Forelimb muscle (tissue), 1 donor: ENCODE measurements at regions not wholly inside any gene's neighbourhood (a gene's known extent, or its start where the extent isn't known, plus 50 kb on each side); places are given as distances from the start of the nearest gene placed in this dataset.

Source experiments
- DNase-seq: peaks from one replicate; pipeline ENCODE4 v3.0.0-alpha.2; 2013; ENCODE audit warnings: low read depth

GRCh38 chr5:26674846-26675245 is 363.5 kb downstream of the CDH9 start:
- DNase-seq: no peak

DNA sequence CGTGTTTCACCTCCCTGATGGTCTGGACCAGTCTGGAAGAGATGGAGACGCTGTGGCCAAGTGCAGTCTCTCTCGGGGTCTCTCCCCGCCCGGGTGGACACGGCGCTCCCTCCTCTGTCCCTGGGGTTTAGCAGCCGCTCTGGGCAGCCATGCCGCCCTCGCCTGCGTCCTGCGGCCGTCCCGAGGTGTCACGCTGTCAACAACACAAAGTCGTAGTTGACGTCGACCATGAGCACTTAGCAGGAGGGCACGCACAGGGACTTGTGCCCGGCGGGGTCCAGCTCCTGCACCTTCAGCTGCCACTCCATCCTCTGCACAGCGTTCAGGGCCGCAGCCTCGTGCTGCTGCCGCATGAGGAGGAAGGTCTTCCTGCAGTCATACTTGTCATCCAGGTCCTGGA is 368.9 kb downstream of the CDH9 start:
- no peak for DNase-seq

DNA sequence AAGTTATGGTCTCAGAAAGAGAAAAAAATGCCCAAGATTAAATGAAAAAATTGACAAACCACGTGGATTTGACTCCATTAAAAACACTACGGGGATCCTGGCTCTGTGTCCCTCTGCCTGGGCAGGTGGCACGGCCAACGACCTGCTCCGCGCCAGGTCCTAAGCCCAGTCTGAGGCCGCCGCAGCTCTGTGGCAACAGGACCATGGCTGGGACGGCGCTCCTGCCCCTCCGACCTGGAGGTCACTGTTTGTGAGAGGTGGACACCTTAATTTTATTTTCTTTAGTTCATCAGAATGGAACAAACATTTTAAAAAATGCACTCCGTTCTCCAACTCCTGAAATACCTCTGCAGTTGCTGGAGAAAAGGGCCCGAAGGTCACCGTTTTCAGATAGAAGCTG is 369.4 kb downstream of the CDH9 start:
- no peak for DNase-seq

DNA sequence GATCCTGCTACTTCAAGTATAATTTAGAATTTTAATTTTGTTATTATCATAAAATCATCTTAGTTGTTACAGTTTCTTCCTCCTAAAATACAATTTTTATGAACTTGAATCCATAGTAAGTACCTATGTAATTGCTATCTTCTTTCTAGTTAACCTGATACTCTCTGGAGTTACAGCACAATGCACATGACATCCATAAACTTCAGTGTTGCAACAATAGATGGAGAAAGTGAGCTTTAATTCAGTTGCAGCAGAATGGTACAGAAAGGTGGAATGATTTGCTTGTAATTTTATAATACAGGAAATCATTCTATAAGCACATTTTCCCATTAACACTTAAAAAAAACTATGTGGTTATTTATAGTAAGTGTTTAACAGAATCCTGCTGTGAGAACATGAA is 372.0 kb downstream of the CDH9 start:
- no peak for DNase-seq

DNA sequence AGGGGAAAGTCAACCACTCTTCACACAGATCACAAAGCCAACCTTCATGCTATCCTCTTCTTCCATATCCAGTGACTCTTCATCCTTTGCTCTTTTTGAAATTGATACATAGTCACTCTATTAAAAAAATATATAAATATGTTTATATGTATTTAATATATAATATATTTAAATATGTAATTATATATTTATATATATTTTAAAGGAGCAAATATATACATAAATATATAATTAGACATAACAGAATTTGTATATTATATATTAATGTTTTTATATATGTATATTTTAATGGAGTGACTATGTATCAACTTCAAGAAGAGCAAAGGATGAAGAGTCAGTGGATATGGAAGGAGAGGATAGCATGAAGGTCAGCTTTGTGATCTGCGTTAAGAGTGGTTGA is 374.9 kb downstream of the CDH9 start:
- no peak for DNase-seq

GRCh38 chr5:26662806-26663360 is 375.5 kb downstream of the CDH9 start:
- DNase-seq: no peak

GRCh38 chr5:26660116-26660515 is 378.3 kb downstream of the CDH9 start:
- DNase-seq: no peak

- no peak for DNase-seq
Measured at GRCh38 chr5:26649000-26649399, 389.4 kb downstream of the CDH9 start.

DNA sequence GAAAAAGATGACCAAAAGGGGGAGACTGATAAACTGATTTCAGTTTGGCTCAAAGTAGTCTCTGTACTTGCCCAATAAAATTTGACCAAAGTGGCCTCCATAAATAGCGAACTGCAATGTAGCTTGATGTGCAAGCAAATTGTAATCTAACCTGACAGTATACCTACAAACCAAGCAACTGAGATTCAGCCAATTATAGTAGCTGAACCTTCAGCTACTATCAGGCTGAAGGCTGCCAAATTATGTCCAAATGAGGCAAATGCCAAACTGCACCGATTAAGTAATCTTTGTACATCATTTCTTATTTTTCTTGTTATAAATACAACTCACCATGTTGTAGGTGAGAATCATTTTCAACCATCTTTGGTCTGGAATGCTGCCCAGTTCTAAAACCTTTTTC is 390.6 kb downstream of the CDH9 start:
- DNase-seq: no peak

- DNase-seq: no peak
Measured at GRCh38 chr5:26645659-26646058, 392.7 kb downstream of the CDH9 start.

GRCh38 chr5:26641492-26641891 is 396.9 kb downstream of the CDH9 start:
- DNase-seq: no peak

DNA sequence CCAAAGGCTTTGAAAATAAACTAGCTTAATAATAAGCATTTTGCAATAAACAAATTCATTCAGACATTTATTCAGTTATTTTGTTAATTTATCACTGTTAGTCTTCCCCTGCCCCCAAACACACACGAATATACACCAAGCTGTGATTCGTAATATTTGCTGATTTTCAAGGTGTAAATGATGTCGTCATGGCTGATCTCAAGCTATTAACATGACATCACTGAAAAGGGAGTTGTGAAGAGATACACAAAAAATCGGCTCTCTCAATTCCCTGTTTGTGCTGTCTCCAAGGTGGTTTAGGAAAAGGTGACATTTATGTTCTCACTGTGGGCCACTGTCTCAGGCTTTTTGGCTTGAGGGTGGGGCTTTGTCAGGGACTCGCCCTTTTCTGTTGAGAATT is 413.3 kb downstream of the CDH9 start:
- no peak for DNase-seq

DNA sequence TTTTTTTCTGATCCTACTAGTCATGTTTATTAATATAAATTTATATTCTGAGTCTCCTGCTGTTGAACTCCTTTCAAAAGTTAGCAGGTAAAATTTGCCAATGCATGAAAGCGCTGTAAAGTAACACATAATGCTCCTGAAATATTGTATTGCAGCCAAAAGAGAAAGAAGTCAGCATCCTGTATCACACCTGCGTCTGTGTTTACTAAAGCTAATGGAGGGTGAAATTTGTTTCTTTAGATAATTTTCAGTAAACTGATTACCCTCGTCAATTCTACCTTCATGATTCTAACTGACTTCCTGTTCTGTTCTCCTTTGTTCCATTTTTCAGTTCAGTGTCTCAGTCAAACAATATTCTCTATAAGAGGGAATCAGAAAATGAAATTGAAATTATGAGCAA is 415.4 kb downstream of the CDH9 start:
- DNase-seq: no peak

DNA sequence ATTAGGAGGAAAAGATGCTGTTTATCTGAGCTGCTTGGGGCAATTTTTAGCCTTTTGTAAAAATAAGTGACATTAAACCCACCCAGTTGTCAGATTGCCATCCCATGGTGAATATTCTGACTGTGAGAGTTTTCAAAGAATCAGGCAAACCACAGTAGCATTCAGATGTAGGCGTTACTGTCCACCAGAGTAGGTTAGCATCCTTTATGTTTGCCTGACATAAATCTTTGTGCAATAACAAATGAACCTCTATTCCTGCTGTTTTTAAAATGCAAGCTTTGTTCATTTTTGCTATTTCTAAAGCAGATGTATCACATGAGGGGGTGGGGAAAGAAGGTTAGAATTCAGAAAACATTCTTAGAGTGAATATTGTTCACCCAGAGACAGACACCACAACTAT is 427.8 kb downstream of the CDH9 start:
- DNase-seq: no peak

- DNase-seq: no peak
Measured at GRCh38 chr5:26601563-26601962, 436.8 kb downstream of the CDH9 start.

DNA sequence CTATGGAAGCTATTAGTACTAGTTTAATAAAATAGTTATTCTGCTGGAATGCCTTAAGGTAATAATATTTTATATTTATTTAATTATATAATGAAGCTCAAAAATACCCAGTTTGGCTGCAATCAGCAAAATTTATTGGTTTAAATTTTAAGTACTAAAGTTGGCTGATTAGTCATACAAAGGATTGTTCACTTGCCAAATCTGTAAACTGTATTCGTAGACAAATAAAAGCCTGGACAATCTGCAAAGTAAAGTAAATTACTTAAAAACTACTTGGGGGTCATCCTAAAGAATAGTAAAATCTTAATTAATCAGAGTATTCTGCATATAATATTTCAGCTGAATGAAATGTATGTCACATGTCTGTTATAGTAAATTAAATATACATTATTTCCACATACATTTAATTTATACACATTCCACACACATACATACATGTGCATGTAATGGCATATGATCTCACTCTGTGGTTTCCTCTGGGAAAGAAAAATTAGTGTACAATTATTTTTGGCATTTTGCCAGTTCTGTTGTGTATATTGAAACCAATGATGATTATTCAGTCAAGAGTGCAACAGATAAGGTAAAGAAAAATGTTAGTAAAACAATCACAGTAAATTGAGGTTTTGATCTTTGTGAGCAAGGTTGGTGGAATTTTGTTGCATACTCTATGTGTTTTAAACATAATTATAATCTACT is 455.9 kb downstream of the CDH9 start:
- DNase-seq: no peak

DNA sequence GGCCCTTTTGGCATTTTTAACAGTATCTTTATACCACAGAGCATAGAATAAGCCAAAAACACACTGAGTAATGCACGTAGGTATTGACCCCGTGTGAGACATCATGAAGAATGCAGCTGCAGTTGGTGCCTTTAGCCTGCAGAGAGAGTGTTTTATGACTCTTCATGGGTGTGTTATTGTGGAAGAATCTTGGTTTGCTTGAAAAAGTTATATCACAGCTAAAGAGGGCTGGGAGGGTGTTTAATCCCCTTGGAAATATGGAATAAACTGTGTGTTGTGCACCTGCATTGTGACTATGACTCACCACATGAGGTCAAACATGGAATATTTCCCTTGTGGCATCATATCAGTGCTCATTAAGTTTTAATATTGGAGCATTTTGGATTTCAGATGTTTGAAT is 458.7 kb downstream of the CDH9 start:
- no peak for DNase-seq

- no peak for DNase-seq
Measured at GRCh38 chr5:26578002-26578401, 460.4 kb downstream of the CDH9 start.

DNA sequence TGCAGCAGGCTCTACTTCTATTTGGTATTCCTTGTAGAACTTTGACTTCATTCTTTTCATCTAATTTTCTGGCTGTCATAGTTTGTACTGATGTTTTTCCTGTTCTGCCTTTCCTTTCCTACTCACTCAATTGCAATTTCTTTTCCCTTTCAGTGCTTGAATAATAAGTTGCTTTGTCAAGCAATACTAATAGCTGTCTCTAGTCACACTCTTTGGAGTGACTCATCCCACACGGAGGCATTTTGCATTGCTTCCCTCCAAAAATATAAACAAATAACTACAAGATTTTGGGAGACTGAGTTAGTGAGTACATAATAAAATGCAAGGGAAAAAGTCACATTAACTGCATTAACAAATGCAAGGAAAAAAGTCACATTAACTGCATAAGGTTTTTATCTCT is 465.9 kb downstream of the CDH9 start:
- DNase-seq: no peak

- DNase-seq: no peak
Measured at GRCh38 chr5:26569929-26570258, 468.5 kb downstream of the CDH9 start.

- DNase-seq: no peak
Measured at GRCh38 chr5:26569241-26569928, 469.0 kb downstream of the CDH9 start.

GRCh38 chr5:26568316-26568715 is 470.1 kb downstream of the CDH9 start:
- no peak for DNase-seq

- DNase-seq: no peak
Measured at GRCh38 chr5:26563979-26564378, 474.4 kb downstream of the CDH9 start.

DNA sequence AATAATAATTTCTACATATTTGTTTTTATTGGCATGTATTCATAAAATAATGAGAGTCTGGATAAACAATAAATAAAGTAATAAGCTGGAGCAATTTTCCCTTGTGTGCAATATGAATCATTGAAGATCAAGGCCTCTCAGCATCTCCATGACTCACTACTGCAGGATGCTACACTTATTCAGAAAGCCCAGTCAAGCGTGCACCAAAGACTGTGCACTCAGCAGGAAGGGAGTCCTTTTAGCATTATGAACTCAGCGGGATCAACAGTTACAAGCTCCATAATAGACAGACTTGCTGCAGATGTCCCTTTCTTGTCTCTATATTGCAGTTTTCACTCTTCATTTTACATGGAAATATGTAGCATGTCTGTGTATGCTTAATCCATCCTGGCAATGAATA is 485.3 kb downstream of the CDH9 start:
- no peak for DNase-seq
